Right lobe of liver (tissue), 4 donors: ENCODE measurements at regions not wholly inside any gene's neighbourhood (a gene's known extent, or its start where the extent isn't known, plus 50 kb on each side); places are given as distances from the start of the nearest gene placed in this dataset.

ENCODE experiments used
- CTCF ChIP-seq, 4 donors: fragments of 200-600 bp in 3 of 4; fragments of 450-650 bp in 1 of 4; IDR thresholded peaks; one replicate each; pipeline versions ENCODE4 v1.5.1 to v1.8.0; 2016 to 2022; ENCODE audit warnings: antibody characterized with exemption in 4 of 4, mild to moderate bottlenecking in 2 of 4
- POLR2A ChIP-seq: fragments of 450-650 bp; IDR thresholded peaks from one replicate; pipeline ENCODE4 v1.6.1; 2017; ENCODE audit warnings: antibody characterized with exemption, mild to moderate bottlenecking
- donor health status: DM: no; HTN: no; CAD: no.
- donor health status: DM: no; HTN: no; CAD: no.
- donor health status: DM: no; HTN: yes; CAD: no.

GRCh38 chr1:218886101-218886871 lies 287.4 kb upstream of the LYPLAL1 start:
- TF ChIP-seq CTCF (IDR thresholded peaks at IDR 0.05) (no peak), POLR2A (no peak)
